HT1080 (cell line): ENCODE measurements at regions not wholly inside any gene's neighbourhood (a gene's known extent, or its start where the extent isn't known, plus 50 kb on each side); places are given as distances from the start of the nearest gene placed in this dataset.
A peak's percentile ranks its signal among the peaks of the same experiment; 100 is the strongest.

Experiments
- DNase-seq: peaks from one replicate; pipeline ENCODE4 v3.0.0-alpha.2; 2015; ENCODE audit warnings: low read depth

DNA sequence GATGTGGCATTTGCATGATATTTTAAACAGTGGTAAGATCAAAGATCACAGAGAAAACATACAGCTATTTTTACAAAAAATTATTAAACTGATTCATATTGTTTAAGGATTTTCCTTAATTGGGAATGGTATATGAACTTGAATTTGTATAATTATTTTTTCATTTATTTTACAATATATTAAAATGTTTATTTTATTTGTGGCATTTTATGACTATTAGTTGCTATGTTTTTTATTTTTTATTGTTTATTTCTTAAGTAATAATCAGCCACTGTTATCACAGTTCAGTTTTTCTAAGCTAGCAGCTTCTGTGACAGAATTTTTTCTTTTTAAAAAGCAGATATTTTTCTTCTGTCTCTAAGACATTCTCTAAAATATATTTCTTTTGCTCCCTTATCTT is 387.0 kb upstream of the KHDRBS2 start:
- DNase-seq: no peak

DNA sequence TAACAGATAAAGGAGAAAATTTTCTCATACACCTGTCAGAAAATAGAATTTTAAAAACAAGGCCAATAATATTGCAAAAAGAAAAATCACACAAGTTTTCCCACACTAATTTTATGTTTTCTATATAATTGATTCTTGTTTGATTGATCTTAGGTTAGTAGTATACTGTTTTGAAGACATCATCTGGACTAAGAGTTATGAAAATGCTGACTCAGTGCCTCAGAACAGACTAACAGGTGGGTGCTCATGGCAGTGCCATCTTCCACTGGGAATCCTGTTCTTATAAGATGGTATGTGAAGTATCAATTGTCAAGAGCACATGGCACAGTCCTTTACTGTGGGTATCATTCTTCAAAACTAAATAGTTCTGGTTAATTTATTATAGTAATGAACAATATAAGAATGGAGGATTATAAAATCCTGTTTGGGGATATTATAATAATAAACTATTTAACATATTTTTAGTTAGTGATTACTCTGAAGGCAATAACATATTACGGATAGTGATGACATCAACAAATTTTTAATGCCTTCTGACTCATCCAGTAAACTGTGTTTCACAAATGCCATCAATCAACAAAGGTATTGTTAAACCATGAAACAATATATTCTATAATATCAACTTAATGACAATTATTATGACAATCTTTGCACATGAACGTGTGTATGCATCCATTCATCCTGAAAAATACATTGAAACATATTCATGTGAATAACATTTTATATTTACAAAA is 384.6 kb upstream of the KHDRBS2 start:
- no peak for DNase-seq

DNA sequence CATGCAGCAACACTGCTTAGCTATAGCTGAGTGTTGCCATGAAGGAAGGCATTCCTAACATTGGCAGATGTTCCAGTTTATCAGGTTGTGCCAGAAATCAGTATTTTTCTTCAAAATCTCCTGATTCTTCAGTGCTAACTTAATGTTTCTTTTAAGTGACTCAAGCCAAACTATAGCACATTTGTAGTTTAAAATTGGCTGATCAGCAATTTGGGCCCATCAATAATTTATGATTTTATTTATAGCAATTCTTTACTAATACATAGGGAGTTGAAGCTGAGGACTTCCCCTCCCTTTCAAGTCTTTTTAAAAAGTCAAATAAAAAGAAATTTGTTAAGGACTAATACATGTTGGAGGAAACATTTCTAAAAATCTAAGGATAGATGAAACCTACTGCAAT is 383.8 kb upstream of the KHDRBS2 start:
- DNase-seq: no peak

DNA sequence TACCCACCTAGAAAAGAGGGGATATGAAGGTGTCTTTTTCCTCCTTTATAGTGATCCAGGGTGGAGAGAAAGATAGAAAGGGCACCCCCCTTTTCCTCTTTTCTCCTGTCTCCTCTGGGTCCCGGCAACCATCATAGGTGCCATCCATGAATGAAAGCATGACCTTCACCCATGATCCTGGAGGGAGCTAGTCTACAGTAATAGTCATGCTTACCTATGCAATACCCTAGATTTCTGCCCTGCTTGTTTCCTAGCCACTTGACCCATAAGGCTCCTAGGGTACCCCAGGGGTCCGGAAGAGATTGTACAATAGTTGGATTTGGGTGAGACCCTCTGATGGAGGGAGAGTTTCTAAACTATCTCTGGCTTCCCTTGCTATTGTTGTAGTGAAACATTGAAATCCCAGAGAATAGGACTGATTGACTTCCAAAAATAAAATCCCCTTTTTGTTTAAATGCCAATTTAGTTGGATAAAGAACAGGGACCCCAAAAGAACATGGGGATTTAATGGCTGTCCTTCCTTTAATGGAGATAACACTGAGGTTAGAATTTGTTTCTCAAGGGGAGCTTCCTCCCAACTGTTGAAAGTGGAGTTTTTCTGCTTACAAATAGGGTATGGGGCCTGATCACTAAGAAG is 366.8 kb upstream of the KHDRBS2 start:
- no peak for DNase-seq

DNA sequence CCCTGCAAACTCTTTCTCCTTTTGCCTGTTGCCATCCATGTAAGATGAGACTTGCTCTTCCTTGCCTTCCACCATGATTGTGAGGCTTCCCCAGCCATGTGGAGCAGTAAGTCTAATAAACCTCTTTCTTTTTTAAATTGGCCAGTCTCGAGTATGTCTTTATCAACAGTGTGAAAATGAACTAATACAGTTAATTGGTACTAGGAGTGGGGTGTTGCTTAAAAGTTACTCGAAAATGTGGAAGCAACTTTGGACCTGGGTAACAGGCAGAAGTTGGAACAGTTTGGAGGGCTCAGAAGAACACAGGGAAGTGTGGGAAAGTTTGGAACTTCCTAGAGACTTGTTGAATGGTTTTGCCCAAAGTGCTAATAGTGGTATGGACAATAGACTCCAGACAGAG is 359.2 kb upstream of the KHDRBS2 start:
- DNase-seq: no peak

DNA sequence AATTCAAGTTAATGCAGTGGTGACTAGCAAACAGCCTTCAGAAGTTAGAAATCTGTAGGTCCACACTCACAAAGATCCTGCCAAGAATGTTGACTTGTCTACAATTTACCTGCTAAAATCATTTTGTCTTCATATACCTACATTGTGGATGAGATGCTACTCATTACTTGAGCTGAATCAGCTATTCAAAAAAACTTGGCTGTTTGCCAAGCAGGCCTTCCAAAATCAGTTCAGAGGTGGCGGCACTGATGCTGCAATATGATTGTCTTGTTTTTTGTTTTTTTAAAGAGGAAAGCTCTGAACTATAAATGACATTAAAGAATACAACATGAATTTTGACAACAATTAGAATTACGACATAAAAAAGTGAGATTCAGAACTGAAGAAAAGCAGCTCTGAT is 354.7 kb upstream of the KHDRBS2 start:
- no peak for DNase-seq

DNA sequence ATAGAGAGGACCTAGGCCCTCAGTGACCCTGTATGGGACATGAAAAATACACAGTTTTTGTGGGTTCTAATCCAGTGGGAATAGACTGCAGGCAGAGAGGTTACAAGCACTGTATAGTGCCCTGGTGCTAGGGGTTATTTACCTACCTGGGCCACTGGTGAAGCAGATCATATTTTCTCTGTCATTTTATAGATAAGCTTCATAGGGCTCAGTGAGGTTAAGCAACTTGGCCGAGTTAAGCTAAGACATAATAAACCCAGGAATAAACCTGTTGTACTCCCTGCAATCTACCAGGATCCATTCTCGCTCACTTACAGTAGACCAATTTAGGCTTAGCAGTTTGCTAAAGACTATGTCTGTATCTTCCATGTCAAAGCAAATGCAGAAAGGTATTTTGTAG is 340.6 kb upstream of the KHDRBS2 start:
- no peak for DNase-seq

DNA sequence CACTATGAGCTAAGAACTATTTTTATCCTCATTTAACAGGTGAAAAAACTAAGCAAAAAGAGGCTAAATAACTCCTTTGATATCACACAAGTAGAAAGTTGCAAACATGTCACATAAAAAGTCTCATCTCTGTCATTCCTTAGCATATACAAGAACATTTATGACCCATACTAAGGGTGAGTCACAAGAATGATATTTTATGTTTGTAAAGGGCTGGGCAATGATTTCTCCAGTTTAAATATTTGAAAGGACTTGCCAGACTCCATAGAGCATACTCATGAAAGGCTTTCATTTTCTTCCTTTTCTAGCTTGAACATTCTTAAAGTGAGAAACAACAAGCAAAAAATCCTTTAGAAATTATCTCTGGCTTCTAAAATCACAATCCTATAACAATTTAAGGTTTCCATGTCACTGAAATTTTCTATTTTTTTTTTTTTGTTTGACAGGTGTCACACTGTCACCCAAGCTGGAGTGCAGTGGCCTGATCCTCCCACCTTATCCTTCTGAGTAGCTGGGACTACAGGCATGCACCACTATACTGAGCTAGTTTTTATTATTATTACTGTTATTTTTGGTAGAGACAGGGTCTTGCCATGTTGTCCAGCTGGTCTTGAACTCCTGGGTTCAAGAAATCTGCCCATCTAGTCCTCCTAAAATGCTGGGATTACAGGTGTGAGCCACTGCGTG is 338.0 kb upstream of the KHDRBS2 start:
- DNase-seq: peak; percentile 20

DNA sequence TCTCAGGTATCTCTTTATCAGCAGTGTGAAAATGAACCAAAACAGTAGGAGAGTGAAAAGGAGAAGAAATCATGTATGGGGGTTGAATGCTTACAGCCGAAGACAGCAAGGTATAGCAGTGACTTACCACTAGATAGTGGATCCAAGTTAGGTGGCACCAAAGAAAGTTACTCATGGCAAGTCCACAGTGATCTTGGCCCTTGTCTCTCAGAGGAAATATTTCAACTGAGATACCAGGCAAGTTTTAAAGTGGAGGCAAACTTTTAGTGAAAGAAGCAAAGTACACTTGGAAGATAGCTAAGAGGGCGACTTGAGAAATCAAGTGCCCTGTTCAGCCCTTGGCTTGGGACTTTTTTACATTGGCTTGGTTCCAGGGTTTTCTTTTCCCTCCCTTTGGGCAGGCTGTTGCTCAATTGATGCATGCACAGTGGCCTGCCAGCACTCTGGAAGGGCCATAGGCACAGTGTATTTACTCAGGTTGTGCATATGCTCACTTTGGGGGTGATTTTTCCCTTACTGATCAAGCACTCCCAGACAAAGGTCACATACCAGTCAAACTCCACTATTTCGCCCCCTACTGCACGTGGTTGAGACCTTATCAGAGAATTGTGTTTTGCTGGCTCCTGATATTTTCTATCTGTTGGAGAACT is 329.5 kb upstream of the KHDRBS2 start:
- DNase-seq: no peak

DNA sequence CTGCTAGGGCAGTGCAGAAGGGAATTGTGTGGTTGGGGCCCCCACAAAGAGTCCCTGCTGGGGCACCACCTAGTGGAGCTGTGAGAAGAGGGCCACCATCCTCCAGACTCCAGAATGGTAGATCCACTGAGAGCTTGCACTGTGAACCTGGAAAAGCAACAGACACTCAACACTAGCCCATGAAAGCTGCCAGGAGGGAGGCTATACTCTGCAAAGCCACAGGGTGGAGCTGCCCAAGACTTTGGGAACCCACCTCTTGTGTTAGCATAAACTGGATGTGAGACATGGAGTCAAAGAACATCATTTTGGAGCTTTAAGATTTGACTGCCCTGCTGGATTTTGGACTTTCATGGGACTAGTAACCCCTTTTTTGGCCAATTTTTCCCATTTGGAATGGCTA is 328.4 kb upstream of the KHDRBS2 start:
- DNase-seq: no peak

DNA sequence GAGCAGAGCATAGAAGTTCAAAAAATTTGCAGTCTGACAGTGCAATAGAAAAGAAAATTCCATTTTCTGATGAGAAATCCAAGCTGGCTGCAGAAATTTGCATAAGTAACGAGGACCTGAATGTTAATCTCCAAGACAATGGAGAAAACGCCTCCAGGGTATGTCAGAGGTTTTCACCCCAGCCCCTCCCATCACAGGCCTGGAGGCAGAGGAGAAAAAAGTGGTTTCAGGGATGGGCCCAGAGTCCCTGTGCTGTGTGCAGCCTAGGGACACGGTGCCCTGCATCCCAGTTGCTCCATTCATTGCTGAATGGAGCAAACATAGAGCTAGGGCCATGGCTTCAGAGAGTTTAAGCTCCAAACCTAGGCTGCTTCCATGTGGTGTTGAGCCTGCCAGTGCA is 327.9 kb upstream of the KHDRBS2 start:
- no peak for DNase-seq

DNA sequence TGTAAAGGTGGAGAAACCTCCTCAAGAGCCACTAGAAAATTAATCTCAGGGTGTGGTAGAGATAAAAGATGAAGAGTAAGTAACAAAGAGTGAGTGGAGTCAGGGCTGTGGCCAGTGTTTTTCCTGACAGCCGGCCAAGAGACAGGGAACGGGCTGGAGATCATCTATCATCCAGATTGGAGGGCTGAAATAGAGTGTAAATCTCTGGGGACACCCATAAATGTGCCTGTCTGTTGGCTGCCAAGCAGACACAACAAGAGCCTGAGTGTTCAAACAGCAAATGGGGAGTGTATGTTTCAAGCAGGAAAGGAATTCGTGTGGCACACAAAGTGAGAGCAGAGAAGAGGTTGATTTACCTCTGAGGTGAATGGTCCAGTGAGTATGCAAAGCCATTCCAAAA is 326.4 kb upstream of the KHDRBS2 start:
- DNase-seq: no peak

DNA sequence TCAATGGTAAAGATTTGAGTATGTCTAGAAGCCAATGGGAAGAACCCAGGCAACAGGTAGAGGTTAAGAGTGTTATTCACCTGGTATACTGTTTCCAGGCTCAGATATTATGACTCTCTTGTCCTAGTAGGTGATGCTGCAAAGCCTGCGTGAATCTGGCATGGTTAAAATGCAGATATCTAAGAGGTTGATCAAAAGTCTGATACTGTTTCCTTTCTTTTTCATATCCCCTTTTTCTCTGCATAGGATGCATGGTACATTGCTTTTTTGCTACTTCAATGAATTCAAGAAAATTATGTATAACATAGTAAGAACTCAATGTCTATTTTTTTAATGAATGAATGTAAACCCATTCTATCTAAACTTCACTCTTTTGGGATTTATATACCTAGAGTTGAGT is 284.3 kb upstream of the KHDRBS2 start:
- DNase-seq: no peak

DNA sequence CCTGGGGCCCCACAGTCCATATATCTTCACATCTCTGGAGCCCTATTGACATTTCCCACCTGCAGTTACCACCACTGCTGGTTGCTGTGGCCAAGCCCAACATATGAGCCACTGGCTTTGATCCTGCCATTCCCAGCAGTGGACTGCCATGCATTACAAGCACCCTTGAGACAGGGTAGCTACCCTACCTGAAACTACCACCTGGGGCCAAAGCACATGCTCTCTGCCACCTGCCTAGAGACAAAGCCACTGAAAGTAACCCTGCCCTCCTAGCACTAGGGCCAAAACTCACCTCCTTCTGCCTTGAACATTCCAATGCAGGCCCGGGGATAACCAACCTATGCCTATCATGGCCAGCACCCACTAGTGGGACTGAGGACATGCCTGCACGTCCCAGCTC is 255.5 kb upstream of the KHDRBS2 start:
- no peak for DNase-seq

DNA sequence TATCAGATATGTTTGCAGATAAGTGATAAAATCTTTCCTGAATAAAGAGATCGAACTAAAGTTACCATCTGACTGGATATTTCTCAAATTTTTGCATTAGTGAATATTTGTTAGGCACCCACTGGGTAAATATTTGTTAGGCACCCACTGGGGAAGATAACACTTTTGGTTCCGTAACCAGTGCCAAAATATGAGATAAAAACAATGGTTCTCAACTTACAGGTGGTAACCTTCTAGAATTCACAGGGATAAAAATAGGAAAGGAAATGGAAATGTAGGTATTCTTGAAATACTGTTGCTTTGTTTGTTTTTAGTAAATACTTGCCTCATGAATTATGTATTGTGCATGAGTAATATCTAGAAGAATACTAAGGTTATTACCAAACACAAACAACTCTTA is 245.0 kb upstream of the KHDRBS2 start:
- DNase-seq: no peak

DNA sequence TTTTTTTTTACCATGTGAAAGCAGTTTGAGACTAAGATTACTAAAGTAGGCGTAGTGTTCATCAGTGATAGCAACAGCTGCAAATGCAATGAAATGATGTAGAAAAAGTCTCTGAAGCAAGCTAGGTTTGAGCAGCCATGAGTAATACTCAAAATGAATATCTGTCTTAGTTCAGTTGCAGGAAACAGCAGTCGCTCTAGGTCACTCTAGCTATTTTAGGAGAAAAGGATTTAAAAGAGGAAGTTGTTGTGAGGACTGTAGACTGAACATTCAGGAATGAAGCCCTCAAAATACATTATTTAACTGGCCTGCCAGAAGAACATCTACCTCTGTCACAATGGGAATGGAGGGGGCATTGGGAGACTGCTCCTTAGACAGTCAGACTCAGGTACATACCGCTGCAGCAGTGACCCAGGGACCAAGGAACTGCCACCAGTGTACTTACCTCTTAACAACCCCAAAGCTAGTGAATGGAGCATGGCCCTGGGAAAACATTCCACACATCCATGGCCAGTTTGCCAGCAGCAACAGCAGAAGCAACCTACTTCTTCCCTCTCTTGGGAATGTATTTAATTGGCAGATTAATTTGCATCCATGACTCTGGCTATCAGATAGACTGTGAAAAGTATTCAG is 243.0 kb upstream of the KHDRBS2 start:
- DNase-seq: no peak

DNA sequence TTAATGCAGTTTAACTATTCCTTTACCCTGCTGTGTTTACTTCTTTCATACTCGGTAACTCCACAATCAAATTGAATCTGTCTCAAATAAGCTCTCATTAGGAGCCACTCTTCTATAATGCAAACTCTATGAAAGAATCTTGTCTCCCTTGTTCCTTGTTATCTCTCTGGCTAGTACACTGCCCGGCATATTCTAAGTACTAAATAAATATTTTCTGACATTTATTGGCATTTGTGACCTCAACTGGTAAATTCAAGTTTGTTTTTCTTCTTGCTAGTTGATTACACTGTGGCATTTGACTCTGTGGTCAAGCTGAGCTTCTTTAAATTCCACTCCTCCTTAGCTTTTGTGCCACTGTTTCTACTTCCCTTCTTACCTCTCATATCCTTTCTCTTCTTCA is 237.6 kb upstream of the KHDRBS2 start:
- no peak for DNase-seq

DNA sequence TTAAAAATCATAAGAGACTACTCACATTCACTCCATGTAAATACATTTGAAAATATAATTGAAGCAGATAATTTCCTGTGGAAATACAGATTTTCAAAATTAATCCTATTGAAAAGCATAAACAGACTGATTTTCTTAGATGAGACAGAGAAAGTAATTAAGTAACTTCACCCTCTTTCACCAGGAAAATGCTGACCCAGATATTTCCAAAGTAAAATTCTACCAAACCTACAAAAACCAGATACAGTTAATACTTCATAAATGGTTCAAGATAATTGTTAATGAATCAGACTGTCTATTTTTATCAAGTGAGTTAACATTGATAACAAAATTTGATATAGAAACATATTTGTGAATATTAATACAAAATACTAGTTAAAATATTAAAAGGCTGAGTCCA is 233.5 kb upstream of the KHDRBS2 start:
- no peak for DNase-seq

DNA sequence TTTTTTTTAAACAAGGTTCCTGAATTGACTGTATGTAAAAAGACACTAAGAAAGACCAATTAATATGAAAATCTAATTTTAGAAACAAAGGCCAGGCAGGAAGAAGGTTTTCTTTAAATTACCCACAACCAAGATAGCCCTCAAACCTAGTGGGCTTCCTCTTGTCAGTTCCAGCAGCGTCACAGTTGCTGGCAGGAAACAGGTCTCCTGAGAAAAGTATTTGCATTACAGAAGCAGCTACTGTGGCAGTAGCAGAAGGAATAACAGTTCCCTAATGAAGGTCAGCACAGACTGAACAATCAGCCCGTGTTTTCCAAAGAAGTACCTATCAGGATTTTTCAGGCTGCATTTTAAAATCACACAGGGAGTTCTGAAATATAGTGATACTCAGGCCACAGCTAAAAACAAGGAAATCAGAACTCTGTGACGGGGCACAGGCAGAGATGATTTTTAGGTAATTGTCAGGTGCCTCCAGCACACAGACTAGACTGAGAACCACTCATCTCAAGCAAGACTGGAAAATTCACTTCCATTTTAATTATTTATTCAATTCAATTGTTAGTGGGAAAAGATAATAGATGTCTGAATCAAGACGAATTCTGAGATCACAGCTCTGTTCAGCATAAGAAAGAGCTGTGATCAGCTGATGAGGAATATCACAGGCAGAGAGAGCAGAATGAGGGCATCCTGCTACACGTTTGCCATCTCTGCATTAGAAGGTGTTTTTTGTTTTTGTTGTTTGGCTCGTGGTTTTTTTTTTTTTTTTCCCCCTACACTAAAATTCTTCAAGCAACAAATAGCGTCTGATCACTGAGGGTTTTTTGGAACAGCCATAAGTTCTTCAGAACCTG is 230.5 kb upstream of the KHDRBS2 start:
- no peak for DNase-seq

DNA sequence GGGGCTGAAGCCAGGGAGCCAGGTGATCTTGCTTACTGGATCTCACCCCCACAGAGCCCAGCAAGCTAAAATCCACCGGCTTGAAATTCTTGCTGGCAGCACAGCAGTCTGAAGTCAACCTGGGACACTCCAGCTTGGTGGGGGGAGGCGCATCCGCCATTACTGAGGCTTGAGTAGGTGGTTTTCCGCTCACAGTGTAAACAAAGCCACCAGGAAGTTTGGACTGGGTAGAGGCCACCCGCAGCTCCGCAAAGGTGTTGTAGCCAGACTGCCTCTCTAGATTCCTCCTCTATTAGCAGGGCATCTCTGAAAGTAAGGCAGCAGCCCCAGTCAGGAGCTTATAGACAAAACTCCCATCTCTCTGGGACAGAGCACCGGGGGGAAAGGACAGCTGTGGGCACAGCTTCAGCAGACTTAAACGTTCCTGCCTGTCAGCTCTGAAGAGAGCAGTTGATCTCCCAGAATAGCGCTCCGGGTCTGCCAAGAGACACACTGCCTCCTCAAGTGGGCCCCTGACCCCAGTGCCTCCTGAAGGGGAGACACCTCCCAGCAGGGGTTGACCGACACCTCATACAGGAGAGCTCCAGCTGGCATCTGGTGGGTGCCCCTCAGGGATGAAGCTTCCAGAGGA is 206.3 kb upstream of the KHDRBS2 start:
- no peak for DNase-seq
